ENCODE measurements at regions not wholly inside any gene's neighbourhood (a gene's known extent, or its start where the extent isn't known, plus 50 kb on each side); places are given as distances from the start of the nearest gene placed in this dataset.

DNA sequence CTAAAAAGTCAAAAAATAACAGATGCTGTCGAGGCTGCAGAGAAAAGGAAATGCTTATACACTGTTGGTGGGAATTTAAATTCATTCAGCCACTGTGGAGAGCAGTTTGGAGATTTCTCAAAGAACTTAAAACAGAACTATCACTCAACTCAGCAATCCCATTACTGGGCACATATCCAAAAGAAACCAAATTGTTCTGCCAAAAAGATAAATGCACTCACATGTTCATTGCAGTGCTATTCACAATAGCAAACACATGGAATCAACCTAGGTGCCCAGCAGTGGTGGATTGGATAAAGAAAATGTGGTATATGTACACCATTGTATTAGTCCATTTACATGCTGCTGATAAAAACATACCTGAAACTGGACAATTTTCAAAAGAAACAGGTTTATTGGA is 116.0 kb upstream of the VGLL2 start:
- 10 to 18% methylated on average over 1 of the region's 1 CpG for WGBS, 2 donors
- H3K4me3 ChIP-seq (ENCODE audit: low read depth, poor library complexity, severe bottlenecking): no peak overlapping the region
- DNase-seq (ENCODE audit: low spot score in 2 of 2): no peak
- TF ChIP-seq, protein P1, sequence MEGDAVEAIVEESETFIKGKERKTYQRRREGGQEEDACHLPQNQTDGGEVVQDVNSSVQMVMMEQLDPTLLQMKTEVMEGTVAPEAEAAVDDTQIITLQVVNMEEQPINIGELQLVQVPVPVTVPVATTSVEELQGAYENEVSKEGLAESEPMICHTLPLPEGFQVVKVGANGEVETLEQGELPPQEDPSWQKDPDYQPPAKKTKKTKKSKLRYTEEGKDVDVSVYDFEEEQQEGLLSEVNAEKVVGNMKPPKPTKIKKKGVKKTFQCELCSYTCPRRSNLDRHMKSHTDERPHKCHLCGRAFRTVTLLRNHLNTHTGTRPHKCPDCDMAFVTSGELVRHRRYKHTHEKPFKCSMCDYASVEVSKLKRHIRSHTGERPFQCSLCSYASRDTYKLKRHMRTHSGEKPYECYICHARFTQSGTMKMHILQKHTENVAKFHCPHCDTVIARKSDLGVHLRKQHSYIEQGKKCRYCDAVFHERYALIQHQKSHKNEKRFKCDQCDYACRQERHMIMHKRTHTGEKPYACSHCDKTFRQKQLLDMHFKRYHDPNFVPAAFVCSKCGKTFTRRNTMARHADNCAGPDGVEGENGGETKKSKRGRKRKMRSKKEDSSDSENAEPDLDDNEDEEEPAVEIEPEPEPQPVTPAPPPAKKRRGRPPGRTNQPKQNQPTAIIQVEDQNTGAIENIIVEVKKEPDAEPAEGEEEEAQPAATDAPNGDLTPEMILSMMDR (IDR thresholded peaks at IDR 0.05): no peak
- TF ChIP-seq POLR2A (IDR thresholded peaks at IDR 0.05): no peak
- intact Hi-C loops (cut with DNase I; ENCODE audit: low total_unique reads): no loop called here

GRCh38 chr6:117156741-117157140 is 108.6 kb upstream of the VGLL2 start:
- 37 to 57% methylated on average over 1 of the region's 1 CpG for WGBS, 2 donors
- no peak overlapping the region for H3K4me3 ChIP-seq (ENCODE audit: low read depth, poor library complexity, severe bottlenecking)
- no peak for TF ChIP-seq POLR2A (IDR thresholded peaks at IDR 0.05)
- TF ChIP-seq, protein P1 (IDR thresholded peaks at IDR 0.05): no peak
- intact Hi-C loops (cut with DNase I; ENCODE audit: low total_unique reads): no loop called here
- DNase-seq (ENCODE audit: low spot score in 2 of 2): no peak

- TF ChIP-seq, protein P1 (IDR thresholded peaks at IDR 0.05): no peak
- no peak for TF ChIP-seq POLR2A (IDR thresholded peaks at IDR 0.05)
- intact Hi-C loops (cut with DNase I; ENCODE audit: low total_unique reads): no loop called here
- no peak overlapping the region for H3K4me3 ChIP-seq (ENCODE audit: low read depth, poor library complexity, severe bottlenecking)
- no peak for DNase-seq (ENCODE audit: low spot score in 2 of 2)
- WGBS, 2 donors: 52 to 53% methylated on average over 3 of the region's 3 CpGs
Observed at GRCh38 chr6:117157448-117157847, 107.9 kb upstream of the VGLL2 start.

GRCh38 chr6:117165911-117166499 is 99.4 kb upstream of the VGLL2 start:
- no peak for TF ChIP-seq POLR2A (IDR thresholded peaks at IDR 0.05)
- TF ChIP-seq, protein P1 (IDR thresholded peaks at IDR 0.05): no peak
- WGBS, 2 donors: 50 to 53% methylated on average over 2 of the region's 2 CpGs
- no peak overlapping the region for H3K4me3 ChIP-seq (ENCODE audit: low read depth, poor library complexity, severe bottlenecking)
- intact Hi-C loops (cut with DNase I; ENCODE audit: low total_unique reads): no loop called here
- no peak for DNase-seq (ENCODE audit: low spot score in 2 of 2)

GRCh38 chr6:117167520-117168271 is 97.7 kb upstream of the VGLL2 start:
- DNase-seq (ENCODE audit: low spot score in 2 of 2): no peak
- TF ChIP-seq, protein P1 (IDR thresholded peaks at IDR 0.05): no peak
- no peak for TF ChIP-seq POLR2A (IDR thresholded peaks at IDR 0.05)
- intact Hi-C loops (cut with DNase I; ENCODE audit: low total_unique reads): no loop called here
- no peak overlapping the region for H3K4me3 ChIP-seq (ENCODE audit: low read depth, poor library complexity, severe bottlenecking)
- 49 to 51% methylated on average over 10 of the region's 10 CpGs for WGBS, 2 donors

All from lower leg skin (tissue), 4 donors.